ENCODE measurements at regions not wholly inside any gene's neighbourhood (a gene's known extent, or its start where the extent isn't known, plus 50 kb on each side); places are given as distances from the start of the nearest gene placed in this dataset.

- no peak overlapping the region for H3K27ac ChIP-seq (ENCODE audit: low read depth, low read length)
- TF ChIP-seq CBX5 (IDR thresholded peaks at IDR 0.05; ENCODE audit: low read depth, low read length) (no peak), HDAC6 (IDR thresholded peaks at IDR 0.05; ENCODE audit: low read depth, low read length) (no peak), TBP (IDR thresholded peaks at IDR 0.05; ENCODE audit: low read depth, low read length) (no peak), SRF (IDR thresholded peaks at IDR 0.05; ENCODE audit: low read depth, low read length) (no peak)
Measured at GRCh38 chr5:123811831-123812230, 299.9 kb downstream of the CSNK1G3 start.

More at GRCh38 chr5:123811831-123812230, 299.9 kb downstream of the CSNK1G3 start:
- ChIA-PET POLR2A (ENCODE audit: partially characterized antibody) (no interaction called here), CTCF (ENCODE audit: partially characterized antibody) (no interaction called here)
- no peaks in the 10 kb centered on the region for H3K27me3 ChIP-seq (replicated peaks in 1 of 4; ENCODE audit: control insufficient read depth in 3 of 4, extremely low read depth in 1 of 4, insufficient read depth in 3 of 4, low read length in 3 of 4)
- no peak overlapping the region for H4K5ac ChIP-seq (ENCODE audit: insufficient read length, low read depth, low read length)
- H4K91ac ChIP-seq (replicated peaks; ENCODE audit: insufficient read length, low read length) = no peak overlapping the region
- H3K56ac ChIP-seq (replicated peaks; ENCODE audit: insufficient read length, low read depth, low read length) = no peak overlapping the region
- no peak overlapping the region for H2BK15ac ChIP-seq (ENCODE audit: low read length)
- no peak overlapping the region for H3K14ac ChIP-seq (ENCODE audit: insufficient read length)
- no peak overlapping the region for H3K4me2 ChIP-seq (ENCODE audit: insufficient read depth in 1 of 2, low read depth in 2 of 2, low read length in 2 of 2)
- FAIRE-seq = no peak
- DNase-seq (ENCODE audit: low read depth in 1 of 2, low spot score in 2 of 2) = no peak
- no peak overlapping the region for H2BK5ac ChIP-seq (ENCODE audit: low read depth, low read length)
- no peaks in the 10 kb centered on the region for H3K79me2 ChIP-seq (ENCODE audit: control insufficient read depth in 1 of 2, insufficient read depth in 2 of 2, low read length in 2 of 2)
- H3K18ac ChIP-seq (ENCODE audit: extremely low read depth, low read length) = no peak overlapping the region
- peaks cover 3 to 28% (median 26%) of the 10 kb centered on the region in 4 experiments; a peak in 5 of 7 replicates for H3K4me1 ChIP-seq (replicated peaks in 1 of 4; ENCODE audit: control insufficient read depth in 3 of 4, insufficient read depth in 4 of 4, low read length in 3 of 4)
- WGBS, 2 experiments (ENCODE audit: extremely low coverage in 1 of 2, insufficient coverage in 1 of 2, insufficient read length in 1 of 2, insufficient replicate concordance in 2 of 2, low coverage in 1 of 2, low lambda C conversion rate in 2 of 2, missing lambda C conversion rate in 1 of 2) = 94% methylated on average over 2 of the region's 2 CpGs; no CpG with 5 or more reads in 1 of the 2 experiments
- no peaks in the 10 kb centered on the region for H3K36me3 ChIP-seq (ENCODE audit: control insufficient read depth in 2 of 4, insufficient read depth in 4 of 4, low read length in 3 of 4)
- H3K79me1 ChIP-seq (ENCODE audit: low read depth, low read length) = no peaks in the 10 kb centered on the region
- H2BK120ac ChIP-seq (replicated peaks; ENCODE audit: low read depth, low read length) = no peak overlapping the region
- H4K20me1 ChIP-seq (replicated peaks in 1 of 2; ENCODE audit: control insufficient read depth in 1 of 2, insufficient read depth in 2 of 2, low read length in 2 of 2) = no peaks in the 10 kb centered on the region
- H3K4me3 ChIP-seq (ENCODE audit: extremely low read depth in 1 of 4, insufficient read depth in 2 of 4, low read depth in 3 of 4, low read length in 4 of 4) = no peak overlapping the region
- 0 out of 2 replicates have a peak, but pooled peaks cover 2% of the 10 kb centered on the region for H3K23me2 ChIP-seq (ENCODE audit: low read depth, low read length)
- no peak overlapping the region for H3K23ac ChIP-seq (ENCODE audit: insufficient read length)
- H2AFZ ChIP-seq (ENCODE audit: low read length) = no peak overlapping the region
- H2AK5ac ChIP-seq (ENCODE audit: low read depth, low read length) = no peak overlapping the region
- no peak overlapping the region for H3K4ac ChIP-seq (replicated peaks; ENCODE audit: insufficient read length, low read depth, low read length)
- no peak overlapping the region for H3K9ac ChIP-seq (replicated peaks in 1 of 4; ENCODE audit: extremely low read depth in 1 of 4, low read depth in 3 of 4, low read length in 3 of 4)
- no peak overlapping the region for H2BK20ac ChIP-seq (ENCODE audit: low read length)
- no peak overlapping the region for H4K8ac ChIP-seq (ENCODE audit: extremely low read depth, insufficient read depth, low read length)
- H3K9me3 ChIP-seq (ENCODE audit: insufficient read depth in 2 of 2, low read depth in 1 of 2, low read length in 1 of 2) = no peaks in the 10 kb centered on the region
- no peak overlapping the region for H2BK12ac ChIP-seq (ENCODE audit: low read depth, low read length)

Measured in H1 (cell line).